NT2/D1 (cell line): ENCODE measurements at regions not wholly inside any gene's neighbourhood (a gene's known extent, or its start where the extent isn't known, plus 50 kb on each side); places are given as distances from the start of the nearest gene placed in this dataset.

Experiments used
- DNase-seq: peaks from one replicate; pipeline ENCODE4 v3.0.0-alpha.2; 2011; ENCODE audit warnings: low read depth, low spot score
- H3K27me3 ChIP-seq: 2 replicates; pipeline ENCODE4 v1.6.0; 2011; ENCODE audit warnings: mild to moderate bottlenecking; ENCODE audit not compliant: insufficient read length, insufficient read depth
- H3K36me3 ChIP-seq: 2 replicates; pipeline ENCODE4 v1.6.1; 2011; ENCODE audit warnings: mild to moderate bottlenecking, low read length, mixed read lengths; ENCODE audit not compliant: insufficient read depth, insufficient read length
- H3K4me1 ChIP-seq: 2 replicates; pipeline ENCODE4 v1.5.1; 2011; ENCODE audit not compliant: insufficient read depth, insufficient read length
- H3K4me3 ChIP-seq: 2 replicates; pipeline ENCODE4 v1.5.1; 2011; ENCODE audit warnings: low read depth; ENCODE audit not compliant: insufficient read length
- H3K9ac ChIP-seq: 2 replicates; pipeline ENCODE4 v1.6.0; 2011; ENCODE audit warnings: low read depth; ENCODE audit not compliant: insufficient read length
- H3K9me3 ChIP-seq: 2 replicates; pipeline ENCODE4 v1.5.1; 2011; ENCODE audit warnings: mild to moderate bottlenecking, low read length; ENCODE audit not compliant: insufficient read depth
- SUZ12 ChIP-seq: IDR thresholded peaks from 2 replicates; pipeline ENCODE4 v1.6.1; 2011; ENCODE audit not compliant: insufficient read length, insufficient read depth; ENCODE audit errors: extremely low read depth
- YY1 ChIP-seq: IDR thresholded peaks from 2 replicates; pipeline ENCODE4 v1.6.1; 2011; ENCODE audit not compliant: insufficient read length, insufficient read depth
- ZNF274 ChIP-seq: IDR thresholded peaks from 2 replicates; pipeline ENCODE4 v1.6.1; 2011; ENCODE audit warnings: mild to moderate bottlenecking, low read depth, low read length

DNA sequence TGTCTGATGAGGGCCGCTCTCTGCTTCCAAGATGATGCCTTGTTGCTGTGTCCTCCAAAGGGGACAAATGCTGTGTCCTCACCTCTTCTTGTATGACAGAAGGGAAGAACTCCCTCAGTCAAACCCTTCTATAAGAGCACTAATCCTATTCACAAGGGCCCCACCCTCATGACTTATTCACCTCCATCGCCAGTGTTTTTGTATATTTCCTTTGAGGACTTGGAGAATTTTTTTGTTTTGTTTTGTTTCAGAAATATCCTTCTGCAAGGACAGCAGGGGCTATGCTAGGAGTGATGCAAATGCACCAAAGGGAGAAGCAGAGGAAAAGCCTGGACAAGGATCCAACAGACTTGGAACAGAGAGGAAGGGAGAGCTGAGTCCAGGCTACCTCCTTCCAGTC lies 214.4 kb downstream of the TLE3 start:
- no peak overlapping the region for H3K9ac ChIP-seq
- H3K27me3 ChIP-seq = peaks cover 24% of the 10 kb centered on the region
- H3K9me3 ChIP-seq = 0 out of 2 replicates have a peak, but pooled peaks cover 2% of the 10 kb centered on the region
- no peaks in the 10 kb centered on the region for H3K36me3 ChIP-seq
- H3K4me1 ChIP-seq = peaks cover 3% of the 10 kb centered on the region
- no peak for DNase-seq
- TF ChIP-seq ZNF274 (no peak), YY1 (no peak), SUZ12 (no peak)
- no peak overlapping the region for H3K4me3 ChIP-seq

DNA sequence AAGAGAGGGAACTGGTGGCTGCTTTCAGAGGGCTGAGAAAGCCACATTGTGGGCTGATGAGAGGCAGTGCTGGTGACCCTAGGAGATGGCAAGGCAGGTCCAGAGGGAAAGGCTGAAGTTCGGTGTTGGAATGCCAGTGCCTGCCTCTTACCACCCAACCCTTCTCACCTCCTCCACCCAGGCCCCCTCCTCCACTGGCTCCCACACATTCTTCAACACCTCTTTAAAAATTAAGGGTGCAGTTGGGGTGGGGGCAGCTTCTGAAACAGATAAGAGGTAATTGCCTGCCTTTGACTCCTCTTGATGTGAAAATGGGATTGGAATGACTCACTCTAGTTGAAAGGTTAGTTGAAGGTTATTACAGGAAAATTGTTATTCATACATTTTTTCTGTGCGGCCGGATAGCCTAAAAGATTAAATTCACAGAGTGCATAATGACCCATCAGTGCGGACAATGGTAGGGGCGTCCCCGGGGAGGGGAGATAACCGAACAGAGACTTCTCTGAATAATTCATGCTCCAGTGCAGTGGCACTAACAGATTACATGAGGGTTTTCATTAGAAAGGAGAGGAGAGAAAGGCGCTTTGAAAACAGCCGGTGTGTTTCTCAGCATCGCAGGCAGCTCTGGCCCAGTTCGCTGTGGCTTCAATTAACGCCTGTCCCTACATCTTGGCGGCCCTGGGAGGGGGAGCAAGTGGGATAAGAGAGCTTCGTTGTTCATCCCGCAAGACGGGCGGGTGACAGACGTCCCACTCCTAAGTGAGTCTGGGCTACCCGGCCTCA lies 212.4 kb downstream of the TLE3 start:
- DNase-seq = peak; percentile 55
- peaks cover 3% of the 10 kb centered on the region for H3K4me1 ChIP-seq

GRCh38 chr15:69887009-69887408 lies 210.7 kb downstream of the TLE3 start:
- Histone ChIP-seq H3K36me3 (no peaks in the 10 kb centered on the region), H3K27me3 (peaks cover 24% of the 10 kb centered on the region), H3K9ac (no peak overlapping the region), H3K4me1 (peaks cover 3% of the 10 kb centered on the region), H3K9me3 (peaks cover 25% of the 10 kb centered on the region; the same call in 1 of the 2 replicates), H3K4me3 (no peak overlapping the region)
- no peak for DNase-seq
- TF ChIP-seq SUZ12 (no peak), YY1 (no peak), ZNF274 (no peak)

More for the DNA sequence above, 212.4 kb downstream of the TLE3 start:
- peaks cover 24% of the 10 kb centered on the region for H3K27me3 ChIP-seq
- peaks cover 21% of the 10 kb centered on the region; the same call in 1 of the 2 replicates for H3K9me3 ChIP-seq
- no peak for TF ChIP-seq ZNF274
- no peak for TF ChIP-seq YY1
- no peak for TF ChIP-seq SUZ12
- no peak overlapping the region for H3K9ac ChIP-seq
- no peak overlapping the region for H3K4me3 ChIP-seq
- no peaks in the 10 kb centered on the region for H3K36me3 ChIP-seq

DNA sequence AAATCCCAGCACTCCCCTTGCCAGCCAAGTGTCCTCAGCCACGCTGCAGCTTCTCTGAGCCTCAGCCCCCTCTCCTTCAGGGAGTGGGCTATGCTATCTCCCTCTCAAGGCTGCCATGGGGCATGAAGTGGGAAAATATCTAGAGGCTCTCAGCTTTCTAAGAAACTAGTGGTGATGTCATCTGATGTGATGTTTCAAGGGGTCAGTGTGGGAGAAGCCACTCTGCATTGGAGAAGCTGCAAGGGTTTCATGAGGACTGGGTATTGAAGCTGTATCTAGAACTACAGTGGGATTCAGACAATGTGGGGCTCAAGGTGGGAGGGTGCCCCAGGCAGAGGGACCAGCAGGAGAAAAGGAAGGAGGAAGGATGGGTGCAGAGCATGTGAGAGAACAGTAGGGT lies 210.2 kb downstream of the TLE3 start:
- TF ChIP-seq SUZ12 (no peak), YY1 (no peak), ZNF274 (no peak)
- H3K9ac ChIP-seq = no peak overlapping the region
- peaks cover 24% of the 10 kb centered on the region for H3K27me3 ChIP-seq
- no peaks in the 10 kb centered on the region for H3K36me3 ChIP-seq
- no peak overlapping the region for H3K4me3 ChIP-seq
- H3K4me1 ChIP-seq = peaks cover 3% of the 10 kb centered on the region
- DNase-seq = no peak
- peaks cover 25% of the 10 kb centered on the region; the same call in 1 of the 2 replicates for H3K9me3 ChIP-seq

DNA sequence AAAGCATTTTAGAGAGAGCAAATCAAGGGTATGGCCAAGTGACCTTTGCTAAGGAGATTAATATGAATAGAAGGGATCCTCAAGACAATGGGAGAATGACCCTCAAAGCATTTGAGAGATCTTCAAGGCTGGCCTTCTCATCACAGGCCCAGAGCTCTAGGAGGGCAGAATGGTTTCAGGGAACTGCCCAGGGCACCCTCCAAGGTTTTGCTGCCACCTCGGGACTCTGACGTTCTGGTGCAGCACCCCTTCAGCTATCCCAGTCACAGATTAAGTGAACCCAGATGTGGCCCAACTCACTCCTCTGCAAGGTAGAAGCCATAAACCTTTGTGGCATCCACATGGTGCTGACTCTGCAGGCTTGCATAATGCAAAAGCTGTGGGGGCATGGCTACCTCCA lies 209.3 kb downstream of the TLE3 start:
- H3K9me3 ChIP-seq = peaks cover 25% of the 10 kb centered on the region; the same call in 1 of the 2 replicates
- no peak overlapping the region for H3K4me3 ChIP-seq
- DNase-seq = no peak
- H3K27me3 ChIP-seq = peaks cover 24% of the 10 kb centered on the region
- TF ChIP-seq ZNF274 = no peak
- TF ChIP-seq SUZ12 = no peak
- TF ChIP-seq YY1 = no peak
- H3K36me3 ChIP-seq = no peaks in the 10 kb centered on the region
- H3K9ac ChIP-seq = no peak overlapping the region
- peaks cover 3% of the 10 kb centered on the region for H3K4me1 ChIP-seq

- DNase-seq = no peak
- Histone ChIP-seq H3K27me3 (peaks cover 15% of the 10 kb centered on the region), H3K9ac (no peak overlapping the region), H3K9me3 (peaks cover 25% of the 10 kb centered on the region; the same call in 1 of the 2 replicates), H3K4me3 (no peak overlapping the region), H3K4me1 (no peaks in the 10 kb centered on the region), H3K36me3 (no peaks in the 10 kb centered on the region)
- TF ChIP-seq SUZ12 (no peak), YY1 (no peak), ZNF274 (no peak)
These were observed 206.6 kb downstream of the TLE3 start for GRCh38 chr15:69891070-69891536.

GRCh38 chr15:69891606-69892005 lies 206.1 kb downstream of the TLE3 start:
- Histone ChIP-seq H3K36me3 (no peaks in the 10 kb centered on the region), H3K4me3 (no peak overlapping the region), H3K9ac (no peak overlapping the region), H3K27me3 (peaks cover 10% of the 10 kb centered on the region), H3K4me1 (no peaks in the 10 kb centered on the region), H3K9me3 (peaks cover 25% of the 10 kb centered on the region; the same call in 1 of the 2 replicates)
- no peak for DNase-seq
- TF ChIP-seq YY1 = no peak
- TF ChIP-seq SUZ12 = no peak
